ENCODE measurements at regions not wholly inside any gene's neighbourhood (a gene's known extent, or its start where the extent isn't known, plus 50 kb on each side); places are given as distances from the start of the nearest gene placed in this dataset.

- DNase-seq (ENCODE audit: low read depth): no peak
These were observed 172.8 kb downstream of the LINC00237 start for GRCh38 chr20:20933142-20933958.

- no peak for DNase-seq (ENCODE audit: low read depth)
These were observed 174.0 kb downstream of the LINC00237 start for GRCh38 chr20:20932156-20932555.

- no peak for DNase-seq (ENCODE audit: low read depth)
These were observed 174.5 kb downstream of the LINC00237 start for GRCh38 chr20:20931632-20932031.

GRCh38 chr20:20931024-20931423, 175.1 kb downstream of the LINC00237 start:
- DNase-seq (ENCODE audit: low read depth): no peak

GRCh38 chr20:20930500-20930899, 175.7 kb downstream of the LINC00237 start:
- DNase-seq (ENCODE audit: low read depth): no peak

GRCh38 chr20:20929341-20929740, 176.8 kb downstream of the LINC00237 start:
- DNase-seq (ENCODE audit: low read depth): no peak

- DNase-seq (ENCODE audit: low read depth): no peak
These were observed 179.8 kb downstream of the LINC00237 start for GRCh38 chr20:20926222-20926905.

- no peak for DNase-seq (ENCODE audit: low read depth)
These were observed 185.7 kb downstream of the LINC00237 start for GRCh38 chr20:20920433-20920832.

- no peak for DNase-seq (ENCODE audit: low read depth)
These were observed 190.3 kb downstream of the LINC00237 start for GRCh38 chr20:20915844-20916243.

GRCh38 chr20:20904501-20904831, 192.0 kb upstream of the RALGAPA2 start:
- DNase-seq (ENCODE audit: low read depth): no peak

- no peak for DNase-seq (ENCODE audit: low read depth)
These were observed 191.5 kb upstream of the RALGAPA2 start for GRCh38 chr20:20903773-20904500.

- no peak for DNase-seq (ENCODE audit: low read depth)
These were observed 185.5 kb upstream of the RALGAPA2 start for GRCh38 chr20:20897922-20898321.

- no peak for DNase-seq (ENCODE audit: low read depth)
These were observed 184.7 kb upstream of the RALGAPA2 start for GRCh38 chr20:20897145-20897544.

GRCh38 chr20:20896606-20897005, 184.2 kb upstream of the RALGAPA2 start:
- no peak for DNase-seq (ENCODE audit: low read depth)

- DNase-seq (ENCODE audit: low read depth): no peak
These were observed 183.1 kb upstream of the RALGAPA2 start for GRCh38 chr20:20895537-20895936.

- no peak for DNase-seq (ENCODE audit: low read depth)
These were observed 182.3 kb upstream of the RALGAPA2 start for GRCh38 chr20:20894753-20895152.

- DNase-seq (ENCODE audit: low read depth): no peak
These were observed 181.8 kb upstream of the RALGAPA2 start for GRCh38 chr20:20894280-20894679.

- DNase-seq (ENCODE audit: low read depth): no peak
These were observed 179.9 kb upstream of the RALGAPA2 start for GRCh38 chr20:20892328-20892727.

GRCh38 chr20:20890751-20891150, 178.3 kb upstream of the RALGAPA2 start:
- no peak for DNase-seq (ENCODE audit: low read depth)

- DNase-seq (ENCODE audit: low read depth): no peak
These were observed 176.5 kb upstream of the RALGAPA2 start for GRCh38 chr20:20888936-20889335.

GRCh38 chr20:20888266-20888656, 175.8 kb upstream of the RALGAPA2 start:
- DNase-seq (ENCODE audit: low read depth): no peak

GRCh38 chr20:20887593-20888265, 175.3 kb upstream of the RALGAPA2 start:
- DNase-seq (ENCODE audit: low read depth): no peak

All from stromal cell of bone marrow (primary cell).